T-helper 22 cell (primary cell): ENCODE measurements at regions not wholly inside any gene's neighbourhood (a gene's known extent, or its start where the extent isn't known, plus 50 kb on each side); places are given as distances from the start of the nearest gene placed in this dataset.
"Not testable (repeated sequence)": the region's sequence is repeated elsewhere in the genome, so short reads cannot be mapped to it uniquely, and the experiment has no call there.

Experiments used
- DNase-seq: peaks from one replicate; pipeline ENCODE4 v3.0.0-alpha.2; 2020; ENCODE audit warnings: low read depth

DNA sequence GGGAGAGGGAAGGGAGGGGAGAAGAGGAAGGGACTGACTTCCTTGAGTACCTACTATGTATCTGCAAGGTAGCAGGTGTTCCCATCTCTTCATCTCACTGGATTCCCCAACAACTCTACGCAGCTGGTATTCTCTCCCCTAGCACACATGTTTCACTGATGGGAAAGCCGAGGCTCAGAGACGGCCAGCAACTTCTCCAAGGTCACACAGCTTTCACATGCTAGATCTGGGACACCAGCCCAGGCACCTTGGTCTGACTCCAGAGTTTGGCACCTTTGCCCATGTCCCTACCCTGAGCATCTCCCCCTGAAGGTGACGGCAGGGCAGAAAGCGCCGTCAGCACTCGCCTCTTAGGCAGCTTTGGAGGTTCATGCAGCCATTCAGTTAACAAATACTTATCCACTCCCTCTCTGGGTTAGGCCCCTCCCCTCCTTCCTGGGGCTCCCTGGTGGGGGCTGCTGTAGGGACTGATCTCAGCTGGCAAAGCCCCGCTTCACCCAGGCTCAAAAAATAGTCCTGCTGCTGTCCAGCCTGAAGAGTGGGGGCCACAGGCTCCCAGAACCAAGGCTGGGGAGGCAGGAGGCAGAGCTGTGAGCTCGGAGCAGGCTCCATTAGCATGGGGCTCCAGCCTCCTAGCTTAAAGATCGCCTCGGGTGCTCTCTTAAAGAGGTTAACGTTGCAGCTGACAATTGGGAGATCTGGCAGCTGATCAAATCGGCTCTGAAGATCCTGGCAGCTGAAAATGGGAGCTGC lies 79.4 kb downstream of the IGLL1 start:
- DNase-seq = no peak

GRCh38 chr22:23499845-23500500 lies 80.1 kb downstream of the IGLL1 start:
- no peak for DNase-seq

DNA sequence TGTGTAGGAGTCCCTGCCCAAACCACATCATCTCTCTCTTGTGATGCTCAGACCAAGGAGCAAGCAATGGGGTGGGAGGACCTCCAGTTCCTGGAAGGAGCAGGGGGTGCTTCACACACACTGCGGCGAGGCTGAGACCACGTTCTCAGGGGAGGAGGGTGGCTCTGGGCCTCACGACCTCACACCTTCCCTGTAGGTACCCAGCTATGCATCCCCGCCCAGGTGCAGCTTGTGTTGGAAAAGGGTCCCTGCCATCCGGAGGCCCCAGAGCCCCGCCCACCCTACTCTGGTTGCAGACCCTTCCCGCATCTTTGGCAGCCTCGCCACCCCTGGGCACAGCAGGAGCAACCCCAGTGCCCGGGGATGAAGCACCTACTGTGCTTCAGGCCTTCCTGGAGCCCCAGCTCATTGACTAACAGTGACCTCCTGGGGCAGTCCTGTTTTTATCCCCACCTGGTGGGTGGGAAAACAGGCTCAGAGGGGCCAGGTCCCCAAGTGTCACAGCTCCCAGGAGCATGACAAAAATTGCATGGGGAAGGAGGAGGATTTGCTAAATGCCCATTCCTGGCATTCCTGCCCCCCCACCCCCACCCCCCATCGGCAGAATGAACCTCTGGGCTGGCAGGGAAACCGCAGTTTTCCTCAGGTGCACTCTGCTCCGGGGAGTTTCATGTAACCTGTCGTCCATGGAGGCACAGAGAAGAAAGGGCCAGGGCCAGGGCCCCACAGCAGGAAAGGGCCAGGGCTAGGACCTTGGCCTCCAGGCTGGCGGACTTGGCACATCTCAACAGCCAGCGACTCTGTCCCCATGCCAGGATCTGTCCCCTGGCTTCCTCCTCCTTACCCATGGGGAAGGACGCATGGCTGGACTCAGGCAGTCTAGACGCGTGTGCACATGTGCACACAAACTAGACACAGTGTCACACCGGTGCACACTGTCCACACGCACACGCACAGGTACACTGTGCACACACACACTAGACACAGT lies 81.0 kb downstream of the IGLL1 start:
- DNase-seq = no peak

DNA sequence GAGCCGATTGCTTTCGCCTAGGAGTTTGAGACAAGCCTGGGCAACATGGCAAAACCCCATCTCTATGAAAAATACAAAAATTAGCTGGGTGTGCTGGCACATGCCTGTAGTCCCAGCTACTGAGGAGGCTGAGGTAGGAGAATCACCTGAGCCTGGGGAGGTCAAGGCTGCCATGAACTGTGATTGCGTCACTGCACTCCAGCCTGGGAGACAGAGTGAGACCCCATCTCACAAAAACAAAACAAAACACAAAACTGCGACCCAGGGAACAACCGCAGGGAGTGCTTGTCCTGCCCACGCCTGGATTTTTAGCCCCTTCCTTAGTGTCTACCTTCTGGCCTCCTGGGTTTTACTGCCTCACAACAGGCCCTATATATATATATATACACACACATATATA lies 82.2 kb downstream of the IGLL1 start:
- not testable (repeated sequence) for DNase-seq

- DNase-seq = no peak
These were observed 82.8 kb downstream of the IGLL1 start for GRCh38 chr22:23497016-23497885.

DNA sequence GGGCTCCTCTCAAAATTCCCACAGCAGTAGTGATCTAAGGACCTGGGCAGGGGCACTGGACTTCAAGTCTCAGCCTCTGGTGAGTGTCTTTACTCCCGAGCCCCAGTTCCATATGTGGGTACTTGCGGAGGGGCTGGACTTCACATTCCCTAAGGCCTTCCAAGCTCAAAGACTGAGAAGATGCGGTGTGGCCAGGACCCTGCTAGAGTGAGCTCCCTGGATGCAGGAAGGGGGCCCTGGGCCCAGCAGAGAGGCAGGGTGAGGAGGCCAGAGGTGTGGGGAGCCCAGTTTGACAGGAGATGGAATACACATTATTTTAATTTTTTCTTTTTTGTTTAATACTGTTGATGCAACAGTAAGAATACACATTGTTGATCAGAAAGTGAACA lies 83.7 kb downstream of the IGLL1 start:
- no peak for DNase-seq

DNA sequence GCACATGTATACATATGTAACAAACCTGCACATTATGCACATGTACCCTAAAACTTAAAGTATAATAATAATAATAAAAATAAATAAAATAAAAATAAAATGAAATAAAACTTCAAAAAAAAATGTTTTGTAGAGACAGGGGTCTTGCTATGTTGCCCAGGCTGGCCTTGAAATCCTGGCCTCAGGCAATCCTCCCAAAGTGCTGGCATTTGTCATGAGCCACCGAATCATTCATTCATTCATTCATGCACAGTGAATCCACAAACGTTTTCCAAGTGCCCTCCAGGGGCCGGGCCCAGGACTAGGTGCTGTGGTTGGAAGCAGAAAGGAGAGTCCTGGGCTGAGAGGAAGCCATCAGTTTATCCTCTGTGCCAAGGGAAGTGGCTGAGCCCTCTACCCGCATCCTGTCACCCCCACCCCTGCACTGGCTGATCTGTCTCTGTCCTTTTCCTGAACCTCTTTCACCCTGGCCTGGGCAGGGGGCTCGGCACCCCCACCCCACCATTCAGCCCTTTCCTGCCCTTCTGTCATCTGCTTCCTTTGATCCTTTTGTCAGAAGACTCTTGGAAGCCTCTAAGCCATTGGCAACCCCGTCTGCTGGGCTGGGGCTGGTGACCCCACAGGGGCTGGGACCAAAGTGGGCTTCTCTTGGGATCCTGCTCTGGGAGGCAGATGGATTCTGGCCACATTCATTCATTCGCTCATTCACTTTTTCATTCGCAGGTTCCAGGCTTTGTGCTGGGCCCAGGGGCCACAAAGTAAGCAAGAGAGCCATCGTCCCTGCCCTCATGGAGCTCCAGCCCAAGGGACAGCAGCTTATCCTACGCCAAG lies 84.3 kb downstream of the IGLL1 start:
- DNase-seq = no peak

- DNase-seq = no peak
These were observed 85.2 kb downstream of the IGLL1 start for GRCh38 chr22:23494930-23495266.

GRCh38 chr22:23485490-23485889 lies 94.6 kb downstream of the IGLL1 start:
- DNase-seq = no peak

DNA sequence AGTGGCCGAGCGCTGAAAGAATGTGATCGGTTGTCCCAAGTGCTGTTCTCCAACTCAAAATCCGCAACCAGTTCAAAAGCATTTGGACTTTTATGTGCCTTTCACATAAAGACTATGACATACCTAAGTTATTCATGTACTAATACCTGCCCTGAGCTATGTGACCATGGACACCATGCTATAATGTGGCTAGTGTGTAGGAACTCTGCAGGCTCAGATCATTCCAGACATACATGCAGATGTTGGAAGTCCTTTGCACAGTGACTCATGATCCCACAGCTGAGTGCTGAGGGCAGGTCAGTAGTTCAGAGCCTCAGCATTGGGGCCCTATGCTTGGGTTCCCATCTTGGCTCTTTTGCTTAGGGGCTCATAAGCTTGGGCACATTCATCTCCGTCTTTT lies 95.4 kb downstream of the IGLL1 start:
- no peak for DNase-seq

GRCh38 chr22:23481369-23481768 lies 98.7 kb downstream of the IGLL1 start:
- DNase-seq = no peak

- DNase-seq = no peak
These were observed 101.9 kb downstream of the IGLL1 start for GRCh38 chr22:23478175-23478574.

- DNase-seq = not testable (repeated sequence)
These were observed 105.6 kb downstream of the IGLL1 start for GRCh38 chr22:23474531-23474930.

DNA sequence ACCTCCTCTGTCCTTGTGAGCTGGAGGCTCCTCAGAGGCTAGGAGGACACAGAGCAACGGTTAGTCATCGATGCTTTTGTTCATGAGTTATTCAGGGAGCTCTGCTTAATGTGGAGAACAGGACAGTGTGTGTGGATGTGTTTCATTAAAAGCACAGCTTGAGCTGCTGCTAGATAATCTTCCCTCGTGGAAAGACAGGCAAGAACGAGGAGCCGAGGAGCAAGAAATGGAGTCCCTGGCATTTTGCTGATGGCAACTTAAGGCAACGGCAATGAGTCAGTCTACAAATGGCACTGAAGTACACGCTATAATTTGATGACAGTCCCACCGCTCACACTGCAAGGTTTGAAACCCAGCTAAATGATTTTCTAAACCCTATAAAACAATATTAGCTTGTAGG lies 106.2 kb downstream of the IGLL1 start:
- DNase-seq = no peak

DNA sequence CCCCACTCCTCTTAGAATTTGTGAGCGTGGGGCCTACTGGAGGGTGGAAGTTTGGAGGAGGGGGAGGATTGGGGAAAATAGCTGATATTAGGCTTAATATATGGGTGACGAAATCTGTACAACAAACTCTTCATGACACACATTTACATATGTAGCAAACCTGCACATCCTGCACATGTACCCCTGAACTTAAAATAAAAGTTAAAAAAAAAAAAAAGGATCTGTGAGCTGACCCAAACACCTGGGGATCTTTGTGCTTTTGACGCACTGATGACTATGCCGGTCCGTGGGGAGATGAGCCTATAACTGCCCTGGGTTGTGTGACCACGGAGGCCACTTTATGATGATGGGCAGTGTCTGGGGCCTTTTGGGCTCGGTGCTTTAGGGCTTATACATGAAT lies 107.7 kb downstream of the IGLL1 start:
- DNase-seq = not testable (repeated sequence)

GRCh38 chr22:23471698-23472097 lies 108.4 kb downstream of the IGLL1 start:
- no peak for DNase-seq

- DNase-seq = no peak
These were observed 109.2 kb downstream of the IGLL1 start for GRCh38 chr22:23470811-23471389.

- no peak for DNase-seq
These were observed 112.3 kb downstream of the IGLL1 start for GRCh38 chr22:23467721-23468294.

DNA sequence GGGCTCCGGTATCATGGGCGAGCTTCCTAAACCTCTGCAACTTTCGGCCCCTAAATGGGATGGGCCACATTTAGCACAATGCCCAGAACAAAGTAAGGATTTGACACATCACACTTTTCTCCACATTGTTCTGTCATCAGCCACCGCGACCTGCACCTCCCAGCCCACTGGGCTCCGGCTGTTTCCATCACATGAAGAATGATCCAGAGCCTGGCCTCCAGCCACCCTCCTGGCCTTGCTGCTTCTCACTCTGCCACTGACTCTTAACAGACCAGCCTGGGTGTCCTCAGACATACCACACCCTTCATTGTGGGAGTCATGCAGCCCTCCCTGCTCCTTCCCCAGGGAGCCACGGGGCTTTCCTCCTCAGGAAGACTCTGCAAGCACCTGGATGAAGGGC lies 113.7 kb downstream of the IGLL1 start:
- no peak for DNase-seq

GRCh38 chr22:23464796-23465195 lies 115.3 kb downstream of the IGLL1 start:
- DNase-seq = not testable (repeated sequence)
